IMR-90 (cell line): ENCODE measurements at regions not wholly inside any gene's neighbourhood (a gene's known extent, or its start where the extent isn't known, plus 50 kb on each side); places are given as distances from the start of the nearest gene placed in this dataset.

Experiments used
- ATAC-seq: fragments of 200-7000 bp; cut with Tn5 transposase; 2 replicates; pipeline ENCODE4 v1.9.1; 2020; ENCODE audit warnings: low read depth, mild to moderate bottlenecking, moderate library complexity
- BruUV-seq: library from RNA; stranded (reverse); fragments of 400-500 nt; replicated peaks from 2 replicates; lab custom pipeline; 2021; lab: Mats Ljungman, UMichigan
- CTCF ChIA-PET: fragments of 300-600 bp; formaldehyde crosslinking; extraction: SDS; loops from one replicate; lab custom pipeline; 2021; ENCODE audit warnings: antibody characterized with exemption; lab: Yijun Ruan, JAX
- POLR2A ChIA-PET: fragments of 300-600 bp; sonication (Branson Sonifier 250); formaldehyde crosslinking; loops from one replicate; lab custom pipeline; 2022; ENCODE audit warnings: antibody characterized with exemption; ENCODE audit not compliant: unreplicated experiment; lab: Charles Lee
- DNase-seq: peaks from one replicate; pipeline ENCODE4 v3.0.0; 2013
- H2AFZ ChIP-seq: replicated peaks from 2 replicates; pipeline ENCODE3; 2013; ENCODE audit warnings: low read length, mild to moderate bottlenecking; ENCODE audit not compliant: poor library complexity
- H2AK5ac ChIP-seq: 2 replicates; pipeline ENCODE4 v1.6.1; 2013; ENCODE audit warnings: low read depth, low read length, inconsistent platforms
- H2AK9ac ChIP-seq: replicated peaks from 2 replicates; pipeline ENCODE3; 2013; ENCODE audit warnings: mild to moderate bottlenecking, low read depth, low read length, moderate library complexity; ENCODE audit not compliant: poor library complexity
- H2BK120ac ChIP-seq: 2 replicates; pipeline ENCODE4 v1.6.1; 2013; ENCODE audit warnings: low read depth, low read length, inconsistent platforms
- H2BK15ac ChIP-seq: 3 replicates; pipeline ENCODE4 v1.6.1; 2013; ENCODE audit warnings: low read depth, low read length, inconsistent platforms
- H2BK20ac ChIP-seq: 2 replicates; pipeline ENCODE4 v1.6.1; 2013; ENCODE audit warnings: low read depth, mild to moderate bottlenecking, inconsistent platforms, low read length, moderate library complexity
- H2BK5ac ChIP-seq: 2 replicates; pipeline ENCODE4 v1.6.1; 2013; ENCODE audit warnings: mild to moderate bottlenecking, low read depth, low read length, inconsistent platforms; ENCODE audit not compliant: poor library complexity, severe bottlenecking
- H3K14ac ChIP-seq: replicated peaks from 2 replicates; pipeline ENCODE4 v1.6.1; 2013; ENCODE audit warnings: low read depth, low read length, inconsistent platforms
- H3K18ac ChIP-seq: 2 replicates; pipeline ENCODE4 v1.6.1; 2013; ENCODE audit warnings: low read depth, low read length, control low read depth
- H3K23ac ChIP-seq: 2 replicates; pipeline ENCODE4 v1.6.1; 2013; ENCODE audit warnings: low read depth, low read length, inconsistent platforms
- H3K27ac ChIP-seq: 2 replicates; pipeline ENCODE4 v1.5.1; 2013; ENCODE audit warnings: mild to moderate bottlenecking, control low read depth, low read length; ENCODE audit not compliant: insufficient read depth
- H3K27me3 ChIP-seq: 2 replicates; pipeline ENCODE4 v1.6.1; 2013; ENCODE audit warnings: low read length; ENCODE audit not compliant: control insufficient read depth, insufficient read depth
- H3K36me3 ChIP-seq: 2 replicates; pipeline ENCODE4 v1.6.1; 2013; ENCODE audit warnings: low read length, mixed read lengths; ENCODE audit not compliant: control insufficient read depth, insufficient read depth
- H3K4ac ChIP-seq: 2 replicates; pipeline ENCODE4 v1.6.1; 2013; ENCODE audit warnings: low read depth, low read length, inconsistent platforms
- H3K4me1 ChIP-seq: 2 replicates; pipeline ENCODE4 v1.6.1; 2013; ENCODE audit warnings: low read length, mixed read lengths; ENCODE audit not compliant: control insufficient read depth, insufficient read depth
- H3K4me2 ChIP-seq: 2 replicates; pipeline ENCODE4 v1.6.1; 2013; ENCODE audit warnings: low read depth, mild to moderate bottlenecking, control low read depth, low read length, moderate library complexity
- H3K4me3 ChIP-seq: 2 replicates; pipeline ENCODE4 v1.5.1; 2013; ENCODE audit warnings: low read depth, mild to moderate bottlenecking, control low read depth, low read length, moderate library complexity; ENCODE audit not compliant: insufficient read depth
- H3K56ac ChIP-seq: 2 replicates; pipeline ENCODE4 v1.6.1; 2013; ENCODE audit warnings: low read length, inconsistent platforms; ENCODE audit not compliant: insufficient read depth; ENCODE audit errors: extremely low read depth
- H3K79me1 ChIP-seq, 2 experiments: 2 replicates each; pipeline ENCODE4 v1.6.1; 2013; ENCODE audit warnings: low read length in 2 of 2, inconsistent platforms in 1 of 2, low read depth in 1 of 2
- H3K9ac ChIP-seq: 2 replicates; pipeline ENCODE4 v1.6.1; 2013; ENCODE audit warnings: low read depth, low read length, control low read depth
- H3K9me1 ChIP-seq: 2 replicates; pipeline ENCODE4 v1.6.1; 2013; ENCODE audit warnings: low read length, inconsistent platforms; ENCODE audit not compliant: insufficient read depth
- H3K9me3 ChIP-seq: 2 replicates; pipeline ENCODE4 v1.6.1; 2013; ENCODE audit warnings: low read length; ENCODE audit not compliant: control insufficient read depth, insufficient read depth
- H4K20me1 ChIP-seq: 2 replicates; pipeline ENCODE4 v1.6.1; 2013; ENCODE audit warnings: low read length, inconsistent platforms; ENCODE audit not compliant: insufficient read depth
- H4K5ac ChIP-seq: 2 replicates; pipeline ENCODE4 v1.6.1; 2013; ENCODE audit warnings: mild to moderate bottlenecking, low read depth, low read length, control low read depth
- H4K8ac ChIP-seq, 2 experiments: 2 replicates each; pipeline ENCODE4 v1.6.1; 2013; ENCODE audit warnings: low read depth in 2 of 2, low read length in 2 of 2, control low read depth in 1 of 2, inconsistent platforms in 1 of 2
- H4K91ac ChIP-seq: 2 replicates; pipeline ENCODE4 v1.6.1; 2013; ENCODE audit warnings: low read depth, low read length, inconsistent platforms; ENCODE audit not compliant: insufficient read depth
- BHLHE40 ChIP-seq: fragments of 150-350 bp; IDR thresholded peaks from 2 replicates; pipeline ENCODE4 v1.6.1; 2016; ENCODE audit warnings: mild to moderate bottlenecking, low read depth, low read length
- CEBPB ChIP-seq: IDR thresholded peaks from 2 replicates; pipeline ENCODE4 v1.6.1; 2012; ENCODE audit warnings: low read depth, low read length, improper control_type of control experiment
- CTCF ChIP-seq: conservative IDR thresholded peaks from 2 replicates; pipeline ENCODE4 v1.5.1; 2012; ENCODE audit warnings: mild to moderate bottlenecking, low read depth, low read length, improper control_type of control experiment
- MAFK ChIP-seq: IDR thresholded peaks from 2 replicates; pipeline ENCODE4 v1.6.1; 2012; ENCODE audit warnings: low read depth, low read length, improper control_type of control experiment
- MAZ ChIP-seq: IDR thresholded peaks from 2 replicates; pipeline ENCODE4 v1.6.1; 2012; ENCODE audit warnings: low read depth, mild to moderate bottlenecking, low read length, improper control_type of control experiment, moderate library complexity, borderline replicate concordance
- NFE2L2 ChIP-seq: fragments of 150-350 bp; IDR thresholded peaks from 2 replicates; pipeline ENCODE4 v1.6.1; 2016; ENCODE audit warnings: low read depth, mild to moderate bottlenecking, low read length
- RAD21 ChIP-seq: IDR thresholded peaks from 2 replicates; pipeline ENCODE4 v1.6.1; 2012; ENCODE audit warnings: low read length, improper control_type of control experiment
- RCOR1 ChIP-seq: IDR thresholded peaks from 2 replicates; pipeline ENCODE4 v1.6.1; 2012; ENCODE audit warnings: mild to moderate bottlenecking, low read length, improper control_type of control experiment; ENCODE audit not compliant: insufficient replicate concordance
- RFX5 ChIP-seq: IDR thresholded peaks from 2 replicates; pipeline ENCODE4 v1.8.0; 2012; ENCODE audit warnings: low read depth, mild to moderate bottlenecking, low read length, moderate library complexity
- USF2 ChIP-seq: fragments of 150-350 bp; IDR thresholded peaks from 2 replicates; pipeline ENCODE4 v1.6.1; 2017; ENCODE audit warnings: mild to moderate bottlenecking, antibody characterized with exemption, low read length, low read depth
- dilution Hi-C: fragments of 300-500 bp; cut with HindIII; formaldehyde crosslinking; loops from one replicate; pipeline ENCODE4 v1.14.3; 2018; ENCODE audit warnings: low sequenced_read_pairs; ENCODE audit not compliant: unreplicated experiment
- in situ Hi-C: fragments of 300-500 bp; cut with MboI; formaldehyde crosslinking; loops from 3 replicates; pipeline ENCODE4 v1.14.3; 2019; ENCODE audit warnings: low sequenced_read_pairs, inconsistent platforms, mixed read lengths
- intact Hi-C: fragments of 100-400 bp; cut with micrococcal nuclease; formaldehyde crosslinking; loops from 2 replicates; pipeline ENCODE4 v1.10.0; 2022

DNA sequence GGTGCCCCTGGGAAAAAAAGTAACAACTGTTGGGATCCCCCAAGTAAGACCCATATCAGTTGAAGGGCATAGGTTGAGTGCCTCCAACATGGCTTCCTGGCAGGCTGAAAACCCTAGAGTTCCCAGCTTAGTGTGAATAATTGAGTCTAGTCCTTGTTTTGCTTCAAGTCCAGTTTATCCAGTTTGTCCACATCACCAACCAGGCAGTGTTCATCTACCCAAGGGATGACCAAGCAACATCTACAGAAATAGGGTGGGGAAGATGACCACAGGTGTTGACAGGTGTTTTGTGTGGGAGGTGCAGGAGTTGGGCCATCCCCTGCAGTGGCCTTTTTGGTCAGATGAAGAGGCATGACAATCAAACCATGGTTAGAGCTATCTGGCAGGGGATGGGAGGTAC is 54.3 kb upstream of the ERO1B start:
- no peak overlapping the region for H3K4me2 ChIP-seq
- POLR2A ChIA-PET: no interaction called here

More for the DNA sequence above, 54.3 kb upstream of the ERO1B start:
- no peak overlapping the region for H4K8ac ChIP-seq
- no peak overlapping the region for H3K18ac ChIP-seq
- no peak overlapping the region for H2BK120ac ChIP-seq
- ATAC-seq: no peak
- H3K4me3 ChIP-seq: no peak overlapping the region
- H3K4me1 ChIP-seq: no peaks in the 10 kb centered on the region
- intact Hi-C loops: no loop called here
- H2BK15ac ChIP-seq: no peak overlapping the region
- no peak overlapping the region for H3K9ac ChIP-seq
- no peaks in the 10 kb centered on the region for H3K79me1 ChIP-seq
- CTCF ChIA-PET: no interaction called here
- H2AK5ac ChIP-seq: no peak overlapping the region
- no peak for TF ChIP-seq RFX5
- TF ChIP-seq NFE2L2: no peak
- no peak for TF ChIP-seq RCOR1
- no peak for TF ChIP-seq CEBPB
- no peak for TF ChIP-seq MAZ
- no peak for TF ChIP-seq USF2
- TF ChIP-seq RAD21: no peak
- no peak for TF ChIP-seq BHLHE40
- TF ChIP-seq MAFK: no peak
- no peak for TF ChIP-seq CTCF
- no peak overlapping the region for H3K27ac ChIP-seq
- BruUV-seq: no TSS peak
- no peak overlapping the region for H3K23ac ChIP-seq
- no peak overlapping the region for H3K14ac ChIP-seq
- H3K4ac ChIP-seq: no peak overlapping the region
- H4K5ac ChIP-seq: no peak overlapping the region
- H4K91ac ChIP-seq: no peak overlapping the region
- H2AFZ ChIP-seq: no peak overlapping the region
- dilution Hi-C loops: no loop called here
- H3K27me3 ChIP-seq: no peaks in the 10 kb centered on the region
- no peak for DNase-seq
- no peaks in the 10 kb centered on the region for H3K9me1 ChIP-seq
- no peaks in the 10 kb centered on the region for H3K9me3 ChIP-seq
- no peak overlapping the region for H2AK9ac ChIP-seq
- no peaks in the 10 kb centered on the region for H3K36me3 ChIP-seq
- H3K56ac ChIP-seq: no peak overlapping the region
- no peak overlapping the region for H2BK20ac ChIP-seq
- H2BK5ac ChIP-seq: no peak overlapping the region
- no peaks in the 10 kb centered on the region for H4K20me1 ChIP-seq
- in situ Hi-C loops: no loop called here
